ENCODE measurements at regions not wholly inside any gene's neighbourhood (a gene's known extent, or its start where the extent isn't known, plus 50 kb on each side); places are given as distances from the start of the nearest gene placed in this dataset.
"Not testable (repeated sequence)": the region's sequence is repeated elsewhere in the genome, so short reads cannot be mapped to it uniquely, and the experiment has no call there.

DNA sequence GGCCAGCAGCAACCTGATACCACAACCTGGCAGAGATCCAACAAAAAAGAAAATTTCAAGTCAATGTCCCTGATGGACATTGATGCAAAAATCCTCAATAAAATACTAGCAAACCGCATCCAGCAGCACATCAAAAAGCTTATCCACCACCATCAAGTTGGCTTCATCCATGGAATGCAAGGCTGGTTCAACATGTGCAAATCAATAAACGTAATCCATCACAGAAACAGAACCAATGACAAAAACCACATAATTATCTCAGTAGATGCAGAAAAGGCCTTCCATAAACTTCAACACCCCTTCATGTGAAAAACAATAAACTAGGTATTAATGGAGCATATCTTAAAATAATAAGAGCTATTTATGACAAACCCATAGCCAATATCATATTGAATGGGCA lies 1000.9 kb upstream of the CDH18 start:
- not testable (repeated sequence) for TF ChIP-seq CTCF, POLR2A (IDR thresholded peaks at IDR 0.05)
